GM23248 (cell line): ENCODE measurements at regions not wholly inside any gene's neighbourhood (a gene's known extent, or its start where the extent isn't known, plus 50 kb on each side); places are given as distances from the start of the nearest gene placed in this dataset.

Source experiments
- EZH2 ChIP-seq: fragments of 200-600 bp; sonication (generic); IDR thresholded peaks from 2 replicates; pipeline ENCODE4 v1.6.1; 2018; ENCODE audit warnings: antibody characterized with exemption, mild to moderate bottlenecking; ENCODE audit not compliant: insufficient read depth, poor library complexity, severe bottlenecking
- EZH2phosphoT487 ChIP-seq: fragments of 200-600 bp; sonication (generic); IDR thresholded peaks from 2 replicates; pipeline ENCODE4 v1.6.1; 2018; ENCODE audit warnings: antibody characterized with exemption, moderate library complexity, mild to moderate bottlenecking, low read depth; ENCODE audit not compliant: insufficient read depth

DNA sequence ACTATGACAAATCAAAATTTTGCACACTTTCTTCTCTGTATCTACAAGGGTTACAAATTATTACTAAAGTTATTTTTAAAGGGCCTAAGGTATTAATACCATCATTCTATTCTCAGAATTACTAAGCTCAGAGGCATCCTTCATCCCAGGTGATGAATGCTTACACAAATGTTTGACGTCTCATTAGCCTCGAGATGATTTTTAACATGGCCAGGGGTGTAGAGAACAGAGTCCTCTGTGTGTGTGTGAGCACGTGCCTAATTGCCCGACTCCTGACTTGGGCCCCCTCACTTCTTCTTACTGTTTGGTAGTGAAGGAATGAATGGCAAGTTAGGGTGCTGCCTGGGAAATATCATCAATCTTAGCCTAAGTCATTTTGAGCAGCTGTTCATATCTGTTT is 221.1 kb downstream of the ENC1 start:
- TF ChIP-seq EZH2 = no peak
- TF ChIP-seq EZH2phosphoT487 = no peak
